A549 (cell line): ENCODE measurements at regions not wholly inside any gene's neighbourhood (a gene's known extent, or its start where the extent isn't known, plus 50 kb on each side); places are given as distances from the start of the nearest gene placed in this dataset.

Experiments
- ATAC-seq, 2 experiments: fragments of 200-7000 bp in 1 of 2; fragments of >200 bp in 1 of 2; cut with Nextera tagmentation in 1 of 2; cut with Tn5 transposase in 1 of 2; 3 replicates each; pipeline versions ENCODE4 v1.8.0 to v1.9.1; 2018 to 2020; ENCODE audit warnings: mild to moderate bottlenecking in 1 of 2, moderate library complexity in 1 of 2
- CTCF ChIA-PET: fragments of 300-600 bp; sonication (Branson Sonifier 250); formaldehyde crosslinking; extraction: SDS; loops from one replicate; lab custom pipeline; 2021; ENCODE audit warnings: antibody characterized with exemption, inconsistent platforms; lab: Yijun Ruan, JAX
- POLR2A ChIA-PET: fragments of 350-600 bp; formaldehyde crosslinking; extraction: SDS; loops from one replicate; lab custom pipeline; 2021; ENCODE audit warnings: antibody characterized with exemption, inconsistent platforms; lab: Yijun Ruan, JAX
- DNase-seq, 2 experiments: peaks; one replicate each; pipeline versions ENCODE4 v3.0.0 to v3.0.0-alpha.2; 2011 to 2016; ENCODE audit warnings: low read depth in 1 of 2, low spot score in 1 of 2
- FAIRE-seq: peaks from 2 replicates; lab custom pipeline; 2011; peaks lifted over from hg19 to GRCh38; lab: Jason Lieb, UNC
- H3K27ac ChIP-seq, 2 experiments: fragments of >200 bp; sonication (Bioruptor Twin); formaldehyde crosslinking; 3 replicates each; pipeline ENCODE4 v1.5.1; 2016 to 2017
- H3K4me1 ChIP-seq: fragments of >200 bp; sonication (Bioruptor Twin); formaldehyde crosslinking; 3 replicates; pipeline ENCODE4 v1.6.1; 2016
- H3K4me2 ChIP-seq: fragments of >200 bp; sonication (Bioruptor Twin); formaldehyde crosslinking; 3 replicates; pipeline ENCODE4 v1.6.1; 2016
- H3K4me3 ChIP-seq: fragments of >200 bp; sonication (Bioruptor Twin); formaldehyde crosslinking; 3 replicates; pipeline ENCODE4 v1.5.1; 2016
- H3K9me3 ChIP-seq: fragments of >200 bp; sonication (Bioruptor Twin); formaldehyde crosslinking; 3 replicates; pipeline ENCODE4 v1.6.1; 2016
- CBX2 ChIP-seq: fragments of 200-600 bp; sonication (generic); IDR thresholded peaks from 2 replicates; pipeline ENCODE4 v1.6.1; 2016; ENCODE audit warnings: low read depth, mild to moderate bottlenecking, borderline replicate concordance
- CEBPB ChIP-seq, 2 experiments: fragments of >200 bp in 1 of 2; sonication (Bioruptor Twin) in 1 of 2; formaldehyde crosslinking in 1 of 2; IDR thresholded peaks; 2 replicates each; pipeline ENCODE4 v1.6.1; 2012 to 2016
- EHMT2 ChIP-seq: fragments of 200-600 bp; sonication (generic); IDR thresholded peaks from 2 replicates; pipeline ENCODE4 v1.6.1; 2016; ENCODE audit warnings: antibody characterized with exemption, low read depth, mild to moderate bottlenecking, moderate library complexity
- EP300 ChIP-seq, 2 experiments: fragments of >200 bp; sonication (Bioruptor Twin); formaldehyde crosslinking; IDR thresholded peaks; 2 replicates in 1 of 2; 3 replicates in 1 of 2; pipeline ENCODE4 v1.6.1; 2016 to 2017
- HES2 ChIP-seq: fragments of >200 bp; sonication (Bioruptor Twin); formaldehyde crosslinking; IDR thresholded peaks from 2 replicates; pipeline ENCODE4 v1.6.1; 2016
- HMGXB4 ChIP-seq: fragments of 250-450 bp; sonication (Bioruptor Pico); IDR thresholded peaks from 2 replicates; pipeline ENCODE4 v1.5.0; 2021; ENCODE audit warnings: mild to moderate bottlenecking, moderate library complexity, borderline replicate concordance
- JUN ChIP-seq, 2 experiments: fragments of >200 bp; sonication (Bioruptor Twin); formaldehyde crosslinking; IDR thresholded peaks; 2 replicates in 1 of 2; 3 replicates in 1 of 2; pipeline ENCODE4 v1.6.1; 2016 to 2017
- KDM1A ChIP-seq: fragments of 200-600 bp; sonication (generic); IDR thresholded peaks from 2 replicates; pipeline ENCODE4 v1.6.1; 2016; ENCODE audit warnings: low read depth, mild to moderate bottlenecking
- MAZ ChIP-seq: fragments of 150-350 bp; IDR thresholded peaks from 2 replicates; pipeline ENCODE4 v1.6.1; 2014; ENCODE audit warnings: antibody characterized with exemption, low read depth, low read length, borderline replicate concordance
- NR3C1 ChIP-seq: fragments of >200 bp; sonication (Bioruptor Twin); formaldehyde crosslinking; IDR thresholded peaks from 3 replicates; pipeline ENCODE4 v1.6.1; 2017
- PHF8 ChIP-seq: fragments of 200-600 bp; sonication (generic); IDR thresholded peaks from 2 replicates; pipeline ENCODE4 v1.6.1; 2016; ENCODE audit warnings: low read depth, mild to moderate bottlenecking, antibody characterized with exemption, moderate library complexity, borderline replicate concordance
- POLR2AphosphoS2 ChIP-seq: conservative IDR thresholded peaks from 2 replicates; pipeline ENCODE4 v1.6.1; 2012; ENCODE audit warnings: low read length, improper control_type of control experiment, inconsistent platforms
- RCOR1 ChIP-seq: fragments of 150-350 bp; IDR thresholded peaks from 2 replicates; pipeline ENCODE4 v1.6.1; 2014; ENCODE audit warnings: antibody characterized with exemption, low read length, low read depth
- RFX5 ChIP-seq: fragments of 450-650 bp; IDR thresholded peaks from 2 replicates; pipeline ENCODE4 v1.7.1; 2014; ENCODE audit warnings: antibody characterized with exemption, mild to moderate bottlenecking, moderate library complexity
- RNF2 ChIP-seq: fragments of 200-600 bp; sonication (generic); IDR thresholded peaks from 2 replicates; pipeline ENCODE4 v1.6.1; 2016; ENCODE audit warnings: low read depth, mild to moderate bottlenecking, antibody characterized with exemption, moderate library complexity, borderline replicate concordance
- TFCP2L1 ChIP-seq: fragments of 250-450 bp; sonication (Bioruptor Pico); IDR thresholded peaks from 2 replicates; pipeline ENCODE4 v1.5.0; 2021; ENCODE audit warnings: mild to moderate bottlenecking
- TP53 ChIP-seq: fragments of 250-450 bp; sonication (Bioruptor Pico); IDR thresholded peaks from 2 replicates; pipeline ENCODE4 v1.5.0; 2021; ENCODE audit warnings: mild to moderate bottlenecking, moderate library complexity
- ZC3H11A ChIP-seq: fragments of 450-650 bp; IDR thresholded peaks from 2 replicates; pipeline ENCODE4 v1.6.1; 2014; ENCODE audit warnings: antibody characterized with exemption, mild to moderate bottlenecking
- whole genome bisulfite sequencing: methylation state at CpG from one replicate; pipeline ENCODE4 v1.1.6; 2017; ENCODE audit errors: missing lambda C conversion rate; 5-methylcytosine and 5-hydroxymethylcytosine counted together
- TF ChIP-seq, protein P1 (sequence below): IDR thresholded peaks from 2 replicates; pipeline ENCODE4 v1.6.1; 2012
- TF ChIP-seq, protein P2 (sequence below): fragments of >200 bp; sonication (Bioruptor Twin); formaldehyde crosslinking; IDR thresholded peaks from 3 replicates; pipeline ENCODE4 v1.5.1; 2016
- TF ChIP-seq, protein P3 (sequence below): fragments of 150-350 bp; IDR thresholded peaks from 2 replicates; pipeline ENCODE4 v1.6.1; 2014; ENCODE audit warnings: low read depth, mild to moderate bottlenecking, low read length

- Histone ChIP-seq H3K27ac (no peak overlapping the region), H3K4me3 (no peak overlapping the region), H3K9me3 (no peaks in the 10 kb centered on the region), H3K4me1 (no peaks in the 10 kb centered on the region)
- DNase-seq = no peak
- FAIRE-seq = no peak
- TF ChIP-seq, protein P1, sequence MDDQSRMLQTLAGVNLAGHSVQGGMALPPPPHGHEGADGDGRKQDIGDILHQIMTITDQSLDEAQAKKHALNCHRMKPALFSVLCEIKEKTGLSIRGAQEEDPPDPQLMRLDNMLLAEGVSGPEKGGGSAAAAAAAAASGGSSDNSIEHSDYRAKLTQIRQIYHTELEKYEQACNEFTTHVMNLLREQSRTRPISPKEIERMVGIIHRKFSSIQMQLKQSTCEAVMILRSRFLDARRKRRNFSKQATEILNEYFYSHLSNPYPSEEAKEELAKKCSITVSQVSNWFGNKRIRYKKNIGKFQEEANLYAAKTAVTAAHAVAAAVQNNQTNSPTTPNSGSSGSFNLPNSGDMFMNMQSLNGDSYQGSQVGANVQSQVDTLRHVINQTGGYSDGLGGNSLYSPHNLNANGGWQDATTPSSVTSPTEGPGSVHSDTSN = no peak
- TF ChIP-seq NR3C1 = no peak
- TF ChIP-seq CEBPB (IDR thresholded peaks at IDR 0.05) = no peak
- TF ChIP-seq RCOR1 = no peak
- TF ChIP-seq MAZ = no peak
- no peak for TF ChIP-seq RFX5
- TF ChIP-seq, protein P2, sequence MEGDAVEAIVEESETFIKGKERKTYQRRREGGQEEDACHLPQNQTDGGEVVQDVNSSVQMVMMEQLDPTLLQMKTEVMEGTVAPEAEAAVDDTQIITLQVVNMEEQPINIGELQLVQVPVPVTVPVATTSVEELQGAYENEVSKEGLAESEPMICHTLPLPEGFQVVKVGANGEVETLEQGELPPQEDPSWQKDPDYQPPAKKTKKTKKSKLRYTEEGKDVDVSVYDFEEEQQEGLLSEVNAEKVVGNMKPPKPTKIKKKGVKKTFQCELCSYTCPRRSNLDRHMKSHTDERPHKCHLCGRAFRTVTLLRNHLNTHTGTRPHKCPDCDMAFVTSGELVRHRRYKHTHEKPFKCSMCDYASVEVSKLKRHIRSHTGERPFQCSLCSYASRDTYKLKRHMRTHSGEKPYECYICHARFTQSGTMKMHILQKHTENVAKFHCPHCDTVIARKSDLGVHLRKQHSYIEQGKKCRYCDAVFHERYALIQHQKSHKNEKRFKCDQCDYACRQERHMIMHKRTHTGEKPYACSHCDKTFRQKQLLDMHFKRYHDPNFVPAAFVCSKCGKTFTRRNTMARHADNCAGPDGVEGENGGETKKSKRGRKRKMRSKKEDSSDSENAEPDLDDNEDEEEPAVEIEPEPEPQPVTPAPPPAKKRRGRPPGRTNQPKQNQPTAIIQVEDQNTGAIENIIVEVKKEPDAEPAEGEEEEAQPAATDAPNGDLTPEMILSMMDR = no peak
- no peak for TF ChIP-seq EHMT2
- TF ChIP-seq HES2 = no peak
- no peak for TF ChIP-seq RNF2
- TF ChIP-seq KDM1A = no peak
- TF ChIP-seq EP300 (IDR thresholded peaks at IDR 0.05) = no peak
- TF ChIP-seq TP53 (CRISPR knock-in tag) = no peak
- TF ChIP-seq JUN (IDR thresholded peaks at IDR 0.05) = no peak
- no peak for TF ChIP-seq POLR2AphosphoS2
- no peak for TF ChIP-seq HMGXB4
- TF ChIP-seq, protein P3, sequence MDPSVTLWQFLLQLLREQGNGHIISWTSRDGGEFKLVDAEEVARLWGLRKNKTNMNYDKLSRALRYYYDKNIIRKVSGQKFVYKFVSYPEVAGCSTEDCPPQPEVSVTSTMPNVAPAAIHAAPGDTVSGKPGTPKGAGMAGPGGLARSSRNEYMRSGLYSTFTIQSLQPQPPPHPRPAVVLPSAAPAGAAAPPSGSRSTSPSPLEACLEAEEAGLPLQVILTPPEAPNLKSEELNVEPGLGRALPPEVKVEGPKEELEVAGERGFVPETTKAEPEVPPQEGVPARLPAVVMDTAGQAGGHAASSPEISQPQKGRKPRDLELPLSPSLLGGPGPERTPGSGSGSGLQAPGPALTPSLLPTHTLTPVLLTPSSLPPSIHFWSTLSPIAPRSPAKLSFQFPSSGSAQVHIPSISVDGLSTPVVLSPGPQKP = no peak
- TF ChIP-seq TFCP2L1 (CRISPR knock-in tag) = no peak
- TF ChIP-seq, all 56 proteins: peak for 0
- WGBS = 9% methylated on average over 1 of the region's 1 CpG
- ChIA-PET CTCF (no interaction called here), POLR2A (no interaction called here)
- ATAC-seq = no peak
- H3K4me2 ChIP-seq = no peak overlapping the region
These were observed 325.1 kb upstream of the DCN start for GRCh38 chr12:91507754-91508153.

DNA sequence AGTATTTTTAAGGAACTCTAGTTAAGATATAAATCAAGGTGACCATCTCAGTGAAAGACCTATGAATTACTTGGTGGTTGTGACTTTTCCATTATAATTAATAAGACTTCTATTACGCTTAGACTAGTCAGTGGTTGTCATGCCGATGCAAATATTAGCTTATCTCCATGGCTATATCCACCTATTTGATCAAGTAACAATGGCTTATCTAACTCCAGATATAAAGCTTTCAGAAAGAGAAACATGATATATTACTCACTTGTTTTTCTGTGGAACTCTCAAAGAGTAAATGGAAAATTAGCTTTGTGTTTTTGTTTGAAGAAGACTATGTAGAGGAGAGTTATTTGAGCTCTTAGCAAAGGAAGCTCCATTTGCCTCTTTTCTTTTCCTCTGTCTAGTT is 323.8 kb upstream of the DCN start:
- H3K4me3 ChIP-seq = no peak overlapping the region
- H3K9me3 ChIP-seq = no peaks in the 10 kb centered on the region
- DNase-seq (no peak), ATAC-seq (no peak), FAIRE-seq (no peak)
- H3K4me2 ChIP-seq = no peak overlapping the region
- TF ChIP-seq JUN (IDR thresholded peaks at IDR 0.05) = no peak
- no peak for TF ChIP-seq CBX2
- H3K4me1 ChIP-seq = no peaks in the 10 kb centered on the region
- ChIA-PET POLR2A (no interaction called here), CTCF (interaction anchor here (0.6 kb wide), 1 partner anchor 221 kb away, joined by 3 read pairs; no protein-coding TSS in a partner anchor)
- no peak overlapping the region for H3K27ac ChIP-seq
- 50% methylated on average over 2 of the region's 2 CpGs for WGBS

DNA sequence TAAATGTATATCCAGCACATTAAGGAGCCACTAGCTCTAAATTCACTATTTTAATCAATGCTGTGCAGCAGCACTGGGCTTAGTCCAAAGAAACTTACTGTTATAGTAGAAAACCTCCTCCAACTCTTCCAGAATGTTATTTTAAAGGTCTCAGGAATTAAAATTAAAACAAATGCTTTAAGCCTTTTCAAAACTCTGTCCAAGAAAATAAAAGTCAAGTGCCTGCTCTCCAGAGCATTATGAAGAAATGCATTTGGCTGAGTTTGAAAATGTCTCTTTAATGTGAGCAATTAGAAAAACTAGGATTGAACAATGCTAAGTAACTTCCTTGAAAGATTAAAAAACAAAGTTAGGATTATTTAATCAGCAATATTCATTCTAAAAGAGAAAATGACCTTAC is 322.4 kb upstream of the DCN start:
- no peak for TF ChIP-seq PHF8
- no peak for TF ChIP-seq ZC3H11A
- TF ChIP-seq, all 56 proteins: peak for 0
- CTCF ChIA-PET = no interaction called here
- ATAC-seq (no peak), DNase-seq (no peak), FAIRE-seq (no peak)
- H3K27ac ChIP-seq = no peak overlapping the region
- H3K4me1 ChIP-seq = no peaks in the 10 kb centered on the region
- no peak overlapping the region for H3K4me3 ChIP-seq
- POLR2A ChIA-PET = no interaction called here
- no peak overlapping the region for H3K4me2 ChIP-seq
- H3K9me3 ChIP-seq = no peaks in the 10 kb centered on the region
